ENCODE measurements at regions not wholly inside any gene's neighbourhood (a gene's known extent, or its start where the extent isn't known, plus 50 kb on each side); places are given as distances from the start of the nearest gene placed in this dataset.

DNA sequence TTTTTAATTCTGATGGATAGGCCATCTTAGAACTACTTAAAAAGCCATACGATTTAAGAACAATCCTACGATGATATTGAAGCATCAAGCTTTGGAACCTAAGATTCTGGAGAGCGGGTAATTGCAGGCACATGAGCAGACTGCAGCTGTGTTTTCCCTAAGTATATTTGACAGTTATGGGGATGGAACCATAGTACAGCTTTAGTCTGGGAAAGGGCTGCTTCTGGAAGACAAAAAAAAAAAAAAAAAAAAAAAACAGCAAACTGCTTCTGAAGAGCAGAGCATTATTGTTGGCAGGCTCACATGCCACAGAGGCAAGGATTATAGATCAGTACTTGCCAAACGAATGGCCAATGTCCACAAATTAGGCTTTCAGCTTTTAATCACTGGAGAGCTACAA, 1618.7 kb downstream of the AMY1C start:
- H3K4me3 Mint-ChIP-seq = no peak overlapping the region
- H3K4me1 Mint-ChIP-seq = no peaks in the 10 kb centered on the region
- TF ChIP-seq, protein P1, sequence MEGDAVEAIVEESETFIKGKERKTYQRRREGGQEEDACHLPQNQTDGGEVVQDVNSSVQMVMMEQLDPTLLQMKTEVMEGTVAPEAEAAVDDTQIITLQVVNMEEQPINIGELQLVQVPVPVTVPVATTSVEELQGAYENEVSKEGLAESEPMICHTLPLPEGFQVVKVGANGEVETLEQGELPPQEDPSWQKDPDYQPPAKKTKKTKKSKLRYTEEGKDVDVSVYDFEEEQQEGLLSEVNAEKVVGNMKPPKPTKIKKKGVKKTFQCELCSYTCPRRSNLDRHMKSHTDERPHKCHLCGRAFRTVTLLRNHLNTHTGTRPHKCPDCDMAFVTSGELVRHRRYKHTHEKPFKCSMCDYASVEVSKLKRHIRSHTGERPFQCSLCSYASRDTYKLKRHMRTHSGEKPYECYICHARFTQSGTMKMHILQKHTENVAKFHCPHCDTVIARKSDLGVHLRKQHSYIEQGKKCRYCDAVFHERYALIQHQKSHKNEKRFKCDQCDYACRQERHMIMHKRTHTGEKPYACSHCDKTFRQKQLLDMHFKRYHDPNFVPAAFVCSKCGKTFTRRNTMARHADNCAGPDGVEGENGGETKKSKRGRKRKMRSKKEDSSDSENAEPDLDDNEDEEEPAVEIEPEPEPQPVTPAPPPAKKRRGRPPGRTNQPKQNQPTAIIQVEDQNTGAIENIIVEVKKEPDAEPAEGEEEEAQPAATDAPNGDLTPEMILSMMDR (IDR thresholded peaks at IDR 0.05) = no peak
- no peak for DNase-seq
- H3K36me3 Mint-ChIP-seq (ENCODE audit: low read depth) = no peaks in the 10 kb centered on the region
- H3K9me3 Mint-ChIP-seq = no peaks in the 10 kb centered on the region
- no peaks in the 10 kb centered on the region for H3K27me3 Mint-ChIP-seq (ENCODE audit: low read depth, poor library complexity)
- H3K27ac Mint-ChIP-seq = no peak overlapping the region

DNA sequence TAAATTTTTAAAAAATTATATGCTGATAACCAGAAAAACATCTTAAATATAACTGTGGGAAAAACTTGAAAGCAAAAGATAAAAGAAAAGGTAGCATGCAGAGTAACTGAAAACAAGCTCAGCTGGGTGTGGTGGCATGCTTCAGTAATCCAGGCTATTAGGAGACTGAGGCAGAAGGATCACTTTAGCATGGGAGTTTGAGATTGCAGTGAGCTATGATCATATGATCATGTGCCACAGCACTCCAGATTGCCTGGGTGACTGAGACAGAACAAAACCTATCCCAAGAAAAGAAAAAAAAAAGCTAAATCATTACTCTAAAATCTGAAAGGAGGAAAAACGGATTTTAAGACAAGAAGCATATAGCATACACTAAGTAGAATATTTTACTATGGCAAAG, 1624.0 kb downstream of the AMY1C start:
- Mint-ChIP-seq H3K27me3 (ENCODE audit: low read depth, poor library complexity) (no peaks in the 10 kb centered on the region), H3K27ac (no peak overlapping the region), H3K4me3 (no peak overlapping the region), H3K36me3 (ENCODE audit: low read depth) (no peaks in the 10 kb centered on the region), H3K9me3 (peaks cover 14% of the 10 kb centered on the region), H3K4me1 (no peaks in the 10 kb centered on the region)
- TF ChIP-seq, protein P1 (IDR thresholded peaks at IDR 0.05) = no peak
- no peak for DNase-seq

DNA sequence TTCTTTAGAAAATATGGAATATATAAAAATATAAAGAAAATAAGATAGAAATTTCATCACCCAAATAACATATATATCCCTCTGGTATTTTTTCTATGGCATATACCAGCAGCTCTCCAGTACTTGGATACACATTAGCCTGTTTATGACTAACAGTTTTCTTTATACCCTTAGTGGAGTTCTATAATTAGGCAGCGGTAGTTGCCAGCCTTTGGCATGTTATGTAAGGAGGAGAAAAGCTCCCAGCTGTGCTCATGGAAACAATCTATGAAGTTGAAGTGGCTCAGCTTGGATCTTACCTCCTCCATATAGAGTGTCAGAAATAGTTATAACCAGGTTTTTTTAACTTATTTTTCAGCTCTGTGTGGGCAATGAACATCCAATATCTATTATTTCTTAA, 1636.8 kb downstream of the AMY1C start:
- Mint-ChIP-seq H3K9me3 (no peaks in the 10 kb centered on the region), H3K4me1 (no peaks in the 10 kb centered on the region), H3K4me3 (no peak overlapping the region), H3K27me3 (ENCODE audit: low read depth, poor library complexity) (peaks cover 3% of the 10 kb centered on the region), H3K27ac (no peak overlapping the region), H3K36me3 (ENCODE audit: low read depth) (no peaks in the 10 kb centered on the region)
- DNase-seq = no peak
- TF ChIP-seq, protein P1 (IDR thresholded peaks at IDR 0.05) = no peak

DNA sequence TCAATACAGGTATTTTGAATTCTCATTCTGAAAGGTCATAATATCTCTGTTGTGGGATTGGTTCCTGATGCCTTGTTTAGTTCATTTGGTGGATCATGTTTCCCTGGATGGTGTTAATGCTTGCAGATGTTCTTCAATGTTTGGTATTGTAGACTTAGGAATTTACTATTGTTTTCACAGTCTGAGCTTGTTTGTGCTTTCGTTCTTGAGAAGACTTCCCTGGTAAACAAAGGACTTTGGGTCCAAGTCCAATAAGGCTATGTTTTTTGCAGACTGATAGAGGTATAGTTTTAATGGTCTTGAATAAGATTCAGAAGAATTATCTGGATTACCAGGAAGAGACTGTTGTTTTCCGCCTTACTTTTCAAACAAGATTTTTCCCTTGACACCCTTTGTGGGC, 1646.3 kb downstream of the AMY1C start:
- TF ChIP-seq, protein P1 (IDR thresholded peaks at IDR 0.05) = no peak
- Mint-ChIP-seq H3K4me1 (no peaks in the 10 kb centered on the region), H3K4me3 (no peak overlapping the region), H3K36me3 (ENCODE audit: low read depth) (no peaks in the 10 kb centered on the region), H3K27ac (no peak overlapping the region), H3K9me3 (no peaks in the 10 kb centered on the region), H3K27me3 (ENCODE audit: low read depth, poor library complexity) (no peaks in the 10 kb centered on the region)
- no peak for DNase-seq

DNA sequence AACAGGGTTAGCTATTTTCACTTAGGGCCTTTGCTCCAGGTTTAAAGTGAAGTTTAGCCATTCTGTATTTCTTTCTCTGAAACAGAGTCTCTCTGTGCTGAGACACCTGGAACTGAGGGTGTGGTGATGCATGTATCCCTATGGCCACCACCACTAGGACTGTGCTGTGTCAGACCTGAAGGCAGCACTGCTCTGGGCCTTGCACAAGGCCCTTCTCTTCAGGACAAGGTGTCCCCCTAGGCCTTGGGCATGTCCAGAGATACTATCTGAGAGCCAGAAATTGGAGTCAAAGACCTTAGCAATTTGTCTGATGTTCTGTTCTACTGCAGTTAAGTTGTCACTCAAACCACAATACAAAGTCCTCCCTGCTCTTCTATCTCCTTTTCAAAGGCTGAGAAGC, 1649.2 kb downstream of the AMY1C start:
- Mint-ChIP-seq H3K36me3 (ENCODE audit: low read depth) (no peaks in the 10 kb centered on the region), H3K27me3 (ENCODE audit: low read depth, poor library complexity) (no peaks in the 10 kb centered on the region), H3K9me3 (no peaks in the 10 kb centered on the region), H3K27ac (no peak overlapping the region), H3K4me1 (no peaks in the 10 kb centered on the region), H3K4me3 (no peak overlapping the region)
- TF ChIP-seq, protein P1 (IDR thresholded peaks at IDR 0.05) = no peak
- no peak for DNase-seq

DNA sequence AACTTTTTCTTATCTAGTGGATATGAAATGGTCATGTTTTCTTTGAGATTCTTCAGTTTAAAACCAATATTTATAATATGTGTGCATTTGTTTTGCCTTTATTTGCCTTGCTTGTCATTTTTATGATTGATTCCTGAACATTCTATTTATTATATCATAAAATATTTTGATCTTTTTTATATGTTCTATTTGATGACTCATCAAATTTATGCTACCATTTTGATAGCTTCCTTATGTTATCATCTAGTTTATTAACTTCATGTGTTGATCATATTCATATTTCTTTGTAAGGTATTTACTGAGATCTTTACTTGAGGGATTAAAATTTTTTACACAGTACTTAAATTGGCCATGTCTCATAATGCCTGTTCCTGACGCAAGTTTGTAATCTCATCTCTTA, 1650.0 kb downstream of the AMY1C start:
- H3K27ac Mint-ChIP-seq = no peak overlapping the region
- no peaks in the 10 kb centered on the region for H3K4me1 Mint-ChIP-seq
- no peaks in the 10 kb centered on the region for H3K27me3 Mint-ChIP-seq (ENCODE audit: low read depth, poor library complexity)
- H3K9me3 Mint-ChIP-seq = no peaks in the 10 kb centered on the region
- H3K36me3 Mint-ChIP-seq (ENCODE audit: low read depth) = no peaks in the 10 kb centered on the region
- TF ChIP-seq, protein P1 (IDR thresholded peaks at IDR 0.05) = no peak
- H3K4me3 Mint-ChIP-seq = no peak overlapping the region
- no peak for DNase-seq

Measured in nephron progenitor cell (in vitro differentiated cells).